D721Med (cell line): ENCODE measurements at regions not wholly inside any gene's neighbourhood (a gene's known extent, or its start where the extent isn't known, plus 50 kb on each side); places are given as distances from the start of the nearest gene placed in this dataset.

Experiments used
- DNase-seq: peaks from one replicate; pipeline ENCODE4 v3.0.0; 2011; ENCODE audit warnings: low spot score; ENCODE audit not compliant: insufficient read length
- FAIRE-seq: peaks from 2 replicates; lab custom pipeline; 2011; peaks lifted over from hg19 to GRCh38; lab: Jason Lieb, UNC
- CTCF ChIP-seq: IDR thresholded peaks from 2 replicates; pipeline ENCODE4 v1.5.1; 2012; ENCODE audit warnings: mild to moderate bottlenecking, control low read depth; ENCODE audit not compliant: insufficient read depth; ENCODE audit errors: missing control alignments

GRCh38 chr5:25950681-25951080 is 1087.7 kb downstream of the CDH9 start:
- FAIRE-seq (no peak), DNase-seq (no peak)
- TF ChIP-seq CTCF: no peak

- FAIRE-seq: no peak
- no peak for TF ChIP-seq CTCF
- DNase-seq: no peak
These were observed 1090.1 kb downstream of the CDH9 start for GRCh38 chr5:25948278-25948677.

GRCh38 chr5:25944786-25945185 is 1093.6 kb downstream of the CDH9 start:
- FAIRE-seq: no peak
- no peak for DNase-seq
- no peak for TF ChIP-seq CTCF

GRCh38 chr5:25909163-25909562 is 1129.2 kb downstream of the CDH9 start:
- FAIRE-seq: no peak
- DNase-seq: no peak
- no peak for TF ChIP-seq CTCF

GRCh38 chr5:25905646-25906045 is 1132.7 kb downstream of the CDH9 start:
- no peak for TF ChIP-seq CTCF
- FAIRE-seq (no peak), DNase-seq (no peak)

- DNase-seq (no peak), FAIRE-seq (no peak)
- TF ChIP-seq CTCF: no peak
These were observed 1146.2 kb downstream of the CDH9 start for GRCh38 chr5:25892211-25892610.

- DNase-seq (no peak), FAIRE-seq (no peak)
- TF ChIP-seq CTCF: no peak
These were observed 1146.7 kb downstream of the CDH9 start for GRCh38 chr5:25891691-25892090.
